HEK293 (cell line): ENCODE measurements at regions not wholly inside any gene's neighbourhood (a gene's known extent, or its start where the extent isn't known, plus 50 kb on each side); places are given as distances from the start of the nearest gene placed in this dataset.

Experiments used
- BCL11A ChIP-seq: fragments of 450-650 bp; formaldehyde crosslinking; IDR thresholded peaks from 2 replicates; pipeline ENCODE4 v1.5.1; 2016; ENCODE audit warnings: low read depth, missing biosample characterization, missing genetic modification characterization
- HOXA7 ChIP-seq: sonication (generic); formaldehyde crosslinking; IDR thresholded peaks from 2 replicates; pipeline ENCODE4 v1.8.1; 2022; ENCODE audit warnings: missing genetic modification reagents, borderline replicate concordance

- TF ChIP-seq BCL11A (no peak), HOXA7 (CRISPR knock-in tag) (no peak)
These were observed 189.0 kb upstream of the MEF2C start for GRCh38 chr5:89071941-89072331.
